ENCODE measurements at regions not wholly inside any gene's neighbourhood (a gene's known extent, or its start where the extent isn't known, plus 50 kb on each side); places are given as distances from the start of the nearest gene placed in this dataset.
"Not testable (repeated sequence)": the region's sequence is repeated elsewhere in the genome, so short reads cannot be mapped to it uniquely, and the experiment has no call there.

- no peak for TF ChIP-seq CTCF (IDR thresholded peaks at IDR 0.05; ENCODE audit: low read depth, low read length)
- DNase-seq (ENCODE audit: low read depth, low spot score), result no peak
- in situ Hi-C loops (cut with HindIII; ENCODE audit: low sequenced_read_pairs), result no loop called here
- no peak overlapping the region for H3K4me3 ChIP-seq (ENCODE audit: low read depth, low read length)
These were observed 265.0 kb upstream of the AZI2 start for GRCh38 chr3:28613511-28614106.

- no peak overlapping the region for H3K4me3 ChIP-seq (ENCODE audit: low read depth, low read length)
- in situ Hi-C loops (cut with HindIII; ENCODE audit: low sequenced_read_pairs), result no loop called here
- DNase-seq (ENCODE audit: low read depth, low spot score), result no peak
- TF ChIP-seq CTCF (IDR thresholded peaks at IDR 0.05; ENCODE audit: low read depth, low read length), result no peak
These were observed 266.4 kb upstream of the AZI2 start for GRCh38 chr3:28615071-28615470.

GRCh38 chr3:28615971-28616370 lies 267.3 kb upstream of the AZI2 start:
- H3K4me3 ChIP-seq (ENCODE audit: low read depth, low read length), result no peak overlapping the region
- DNase-seq (ENCODE audit: low read depth, low spot score), result no peak
- in situ Hi-C loops (cut with HindIII; ENCODE audit: low sequenced_read_pairs), result no loop called here
- no peak for TF ChIP-seq CTCF (IDR thresholded peaks at IDR 0.05; ENCODE audit: low read depth, low read length)

GRCh38 chr3:28617821-28618220 lies 269.2 kb upstream of the AZI2 start:
- in situ Hi-C loops (cut with HindIII; ENCODE audit: low sequenced_read_pairs), result no loop called here
- DNase-seq (ENCODE audit: low read depth, low spot score), result no peak
- no peak for TF ChIP-seq CTCF (IDR thresholded peaks at IDR 0.05; ENCODE audit: low read depth, low read length)
- no peak overlapping the region for H3K4me3 ChIP-seq (ENCODE audit: low read depth, low read length)

GRCh38 chr3:28623106-28623505 lies 274.5 kb upstream of the AZI2 start:
- H3K4me3 ChIP-seq (ENCODE audit: low read depth, low read length), result no peak overlapping the region
- in situ Hi-C loops (cut with HindIII; ENCODE audit: low sequenced_read_pairs), result no loop called here
- no peak for DNase-seq (ENCODE audit: low read depth, low spot score)
- no peak for TF ChIP-seq CTCF (IDR thresholded peaks at IDR 0.05; ENCODE audit: low read depth, low read length)

- in situ Hi-C loops (cut with HindIII; ENCODE audit: low sequenced_read_pairs), result no loop called here
These were observed 275.5 kb upstream of the AZI2 start for GRCh38 chr3:28624084-28624483.

GRCh38 chr3:28627843-28628242 lies 279.2 kb upstream of the AZI2 start:
- in situ Hi-C loops (cut with HindIII; ENCODE audit: low sequenced_read_pairs); DNase-seq (ENCODE audit: low read depth, low spot score): not testable (repeated sequence)

More at GRCh38 chr3:28624084-28624483, 275.5 kb upstream of the AZI2 start:
- no peak overlapping the region for H3K4me3 ChIP-seq (ENCODE audit: low read depth, low read length)
- no peak for DNase-seq (ENCODE audit: low read depth, low spot score)
- no peak for TF ChIP-seq CTCF (IDR thresholded peaks at IDR 0.05; ENCODE audit: low read depth, low read length)

More at GRCh38 chr3:28627843-28628242, 279.2 kb upstream of the AZI2 start:
- H3K4me3 ChIP-seq (ENCODE audit: low read depth, low read length), result not testable (repeated sequence)

Measured in astrocyte of the spinal cord (primary cell).